ENCODE measurements at regions not wholly inside any gene's neighbourhood (a gene's known extent, or its start where the extent isn't known, plus 50 kb on each side); places are given as distances from the start of the nearest gene placed in this dataset.

GRCh38 chr1:70890408-70890807 is 157.2 kb downstream of the PTGER3 start:
- no peak for DNase-seq (ENCODE audit: low spot score in 2 of 2)
- Histone ChIP-seq H3K4me1 (no peaks in the 10 kb centered on the region), H3K36me3 (no peaks in the 10 kb centered on the region), H3K27me3 (no peaks in the 10 kb centered on the region), H3K4me3 (no peak overlapping the region), H3K9me3 (no peaks in the 10 kb centered on the region), H3K27ac (no peak overlapping the region)
- TF ChIP-seq POLR2A (IDR thresholded peaks at IDR 0.05) (no peak), EP300 (IDR thresholded peaks at IDR 0.05) (no peak), CTCF (IDR thresholded peaks at IDR 0.05) (no peak)
- 81 to 87% methylated on average over 2 of the region's 2 CpGs for WGBS, 2 donors

- Histone ChIP-seq H3K4me3 (no peak overlapping the region), H3K9me3 (no peaks in the 10 kb centered on the region), H3K36me3 (no peaks in the 10 kb centered on the region), H3K27ac (no peak overlapping the region), H3K27me3 (no peaks in the 10 kb centered on the region), H3K4me1 (no peaks in the 10 kb centered on the region)
- no peak for DNase-seq (ENCODE audit: low spot score in 2 of 2)
- no peak for TF ChIP-seq EP300 (IDR thresholded peaks at IDR 0.05)
- no peak for TF ChIP-seq CTCF (IDR thresholded peaks at IDR 0.05)
- no peak for TF ChIP-seq POLR2A (IDR thresholded peaks at IDR 0.05)
Observed at GRCh38 chr1:70891051-70891843, 156.4 kb downstream of the PTGER3 start.

GRCh38 chr1:70892140-70892539 is 155.5 kb downstream of the PTGER3 start:
- no peak for DNase-seq (ENCODE audit: low spot score in 2 of 2)
- Histone ChIP-seq H3K27me3 (no peaks in the 10 kb centered on the region), H3K9me3 (no peaks in the 10 kb centered on the region), H3K27ac (no peak overlapping the region), H3K36me3 (no peaks in the 10 kb centered on the region), H3K4me3 (no peak overlapping the region), H3K4me1 (no peaks in the 10 kb centered on the region)
- TF ChIP-seq EP300 (IDR thresholded peaks at IDR 0.05) (no peak), POLR2A (IDR thresholded peaks at IDR 0.05) (no peak), CTCF (IDR thresholded peaks at IDR 0.05) (no peak)
- WGBS, 2 donors = 89 to 96% methylated on average over 2 of the region's 2 CpGs

GRCh38 chr1:70892930-70893329 is 154.7 kb downstream of the PTGER3 start:
- Histone ChIP-seq H3K27ac (no peak overlapping the region), H3K27me3 (no peaks in the 10 kb centered on the region), H3K9me3 (no peaks in the 10 kb centered on the region), H3K4me3 (no peak overlapping the region), H3K4me1 (no peaks in the 10 kb centered on the region), H3K36me3 (no peaks in the 10 kb centered on the region)
- no peak for DNase-seq (ENCODE audit: low spot score in 2 of 2)
- 25 to 33% methylated on average over 1 of the region's 1 CpG for WGBS, 2 donors
- TF ChIP-seq CTCF (IDR thresholded peaks at IDR 0.05) (no peak), EP300 (IDR thresholded peaks at IDR 0.05) (no peak), POLR2A (IDR thresholded peaks at IDR 0.05) (no peak)

- WGBS, 2 donors = 40 to 57% methylated on average over 3 of the region's 3 CpGs
- no peaks in the 10 kb centered on the region for H3K4me1 ChIP-seq
- no peaks in the 10 kb centered on the region for H3K9me3 ChIP-seq
- no peak overlapping the region for H3K27ac ChIP-seq
- no peak overlapping the region for H3K4me3 ChIP-seq
- H3K27me3 ChIP-seq = no peaks in the 10 kb centered on the region
- TF ChIP-seq CTCF (IDR thresholded peaks at IDR 0.05) = no peak
- no peak for TF ChIP-seq EP300 (IDR thresholded peaks at IDR 0.05)
- no peak for TF ChIP-seq POLR2A (IDR thresholded peaks at IDR 0.05)
- DNase-seq (ENCODE audit: low spot score in 2 of 2) = no peak
- H3K36me3 ChIP-seq = no peaks in the 10 kb centered on the region
Observed at GRCh38 chr1:70893381-70893780, 154.2 kb downstream of the PTGER3 start.
